HFF-Myc (cell line): ENCODE measurements at regions not wholly inside any gene's neighbourhood (a gene's known extent, or its start where the extent isn't known, plus 50 kb on each side); places are given as distances from the start of the nearest gene placed in this dataset.

Experiments used
- DNase-seq: peaks from one replicate; pipeline ENCODE4 v3.0.0-alpha.2; 2011; ENCODE audit warnings: low read depth; ENCODE audit errors: extremely low read depth
- H3K4me3 ChIP-seq: replicated peaks from 2 replicates; pipeline ENCODE4 v1.5.1; 2011; ENCODE audit warnings: low read depth, mild to moderate bottlenecking, control low read depth, low read length
- CTCF ChIP-seq: IDR thresholded peaks from 2 replicates; pipeline ENCODE4 v1.5.1; 2012; ENCODE audit warnings: mild to moderate bottlenecking, low read depth, low read length, control low read depth; ENCODE audit errors: missing control alignments

GRCh38 chr1:166221316-166221715 lies 54.5 kb upstream of the FAM78B start:
- no peak for DNase-seq
- no peak overlapping the region for H3K4me3 ChIP-seq
- no peak for TF ChIP-seq CTCF

- no peak for DNase-seq
- no peak overlapping the region for H3K4me3 ChIP-seq
- TF ChIP-seq CTCF, result no peak
These were observed 67.1 kb upstream of the FAM78B start for GRCh38 chr1:166233750-166234366.

GRCh38 chr1:166235728-166236127 lies 68.9 kb upstream of the FAM78B start:
- TF ChIP-seq CTCF, result no peak
- no peak overlapping the region for H3K4me3 ChIP-seq
- no peak for DNase-seq

- H3K4me3 ChIP-seq, result no peak overlapping the region
- no peak for DNase-seq
- no peak for TF ChIP-seq CTCF
These were observed 70.9 kb upstream of the FAM78B start for GRCh38 chr1:166237675-166238074.

- TF ChIP-seq CTCF, result no peak
- no peak for DNase-seq
- no peak overlapping the region for H3K4me3 ChIP-seq
These were observed 86.4 kb upstream of the FAM78B start for GRCh38 chr1:166253076-166253779.

- no peak overlapping the region for H3K4me3 ChIP-seq
- no peak for DNase-seq
- TF ChIP-seq CTCF, result no peak
These were observed 91.2 kb upstream of the FAM78B start for GRCh38 chr1:166258017-166258416.

- no peak for DNase-seq
- TF ChIP-seq CTCF, result no peak
These were observed 94.7 kb upstream of the FAM78B start for GRCh38 chr1:166261511-166261910.

More at GRCh38 chr1:166261511-166261910, 94.7 kb upstream of the FAM78B start:
- H3K4me3 ChIP-seq, result no peak overlapping the region
